ENCODE measurements at regions not wholly inside any gene's neighbourhood (a gene's known extent, or its start where the extent isn't known, plus 50 kb on each side); places are given as distances from the start of the nearest gene placed in this dataset.
"Not testable (repeated sequence)": the region's sequence is repeated elsewhere in the genome, so short reads cannot be mapped to it uniquely, and the experiment has no call there.

GRCh38 chr12:116450406-116450910, 108.7 kb upstream of the MAP1LC3B2 start:
- ChIA-PET POLR2A (no interaction called here), CTCF (no interaction called here)
- Histone ChIP-seq H3K27me3 (replicated peaks; ENCODE audit: control insufficient read depth, insufficient read depth, low read length) (no peaks in the 10 kb centered on the region), H3K36me3 (ENCODE audit: control insufficient read depth, insufficient read depth, low read length) (no peaks in the 10 kb centered on the region), H3K4me3 (ENCODE audit: low read depth, low read length) (no peak overlapping the region), H3K4me1 (peaks cover 6% of the 10 kb centered on the region; the same call in 1 of the 2 replicates), H3K9me3 (no peaks in the 10 kb centered on the region)
- Mint-ChIP-seq H3K9me3 (ENCODE audit: unreplicated experiment) (no peaks in the 10 kb centered on the region), H3K4me1 (ENCODE audit: low read depth, unreplicated experiment) (peaks cover 11% of the 10 kb centered on the region), H3K36me3 (ENCODE audit: insufficient read depth, unreplicated experiment) (peaks cover 5% of the 10 kb centered on the region), H3K4me3 (ENCODE audit: unreplicated experiment) (no peak overlapping the region), H3K27ac (ENCODE audit: unreplicated experiment) (no peak overlapping the region), H3K27me3 (ENCODE audit: insufficient read depth, unreplicated experiment) (no peaks in the 10 kb centered on the region)
- no peak for DNase-seq
- TF ChIP-seq, protein P1, sequence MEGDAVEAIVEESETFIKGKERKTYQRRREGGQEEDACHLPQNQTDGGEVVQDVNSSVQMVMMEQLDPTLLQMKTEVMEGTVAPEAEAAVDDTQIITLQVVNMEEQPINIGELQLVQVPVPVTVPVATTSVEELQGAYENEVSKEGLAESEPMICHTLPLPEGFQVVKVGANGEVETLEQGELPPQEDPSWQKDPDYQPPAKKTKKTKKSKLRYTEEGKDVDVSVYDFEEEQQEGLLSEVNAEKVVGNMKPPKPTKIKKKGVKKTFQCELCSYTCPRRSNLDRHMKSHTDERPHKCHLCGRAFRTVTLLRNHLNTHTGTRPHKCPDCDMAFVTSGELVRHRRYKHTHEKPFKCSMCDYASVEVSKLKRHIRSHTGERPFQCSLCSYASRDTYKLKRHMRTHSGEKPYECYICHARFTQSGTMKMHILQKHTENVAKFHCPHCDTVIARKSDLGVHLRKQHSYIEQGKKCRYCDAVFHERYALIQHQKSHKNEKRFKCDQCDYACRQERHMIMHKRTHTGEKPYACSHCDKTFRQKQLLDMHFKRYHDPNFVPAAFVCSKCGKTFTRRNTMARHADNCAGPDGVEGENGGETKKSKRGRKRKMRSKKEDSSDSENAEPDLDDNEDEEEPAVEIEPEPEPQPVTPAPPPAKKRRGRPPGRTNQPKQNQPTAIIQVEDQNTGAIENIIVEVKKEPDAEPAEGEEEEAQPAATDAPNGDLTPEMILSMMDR (IDR thresholded peaks at IDR 0.05; ENCODE audit: insufficient read depth in 1 of 2, low read depth in 1 of 2, low read length in 1 of 2, severe bottlenecking in 1 of 2, unreplicated experiment in 1 of 2): no peak
- no TSS peak for BruUV-seq (replicated peaks)
- intact Hi-C loops (cut with micrococcal nuclease; ENCODE audit: unreplicated experiment): no loop called here

DNA sequence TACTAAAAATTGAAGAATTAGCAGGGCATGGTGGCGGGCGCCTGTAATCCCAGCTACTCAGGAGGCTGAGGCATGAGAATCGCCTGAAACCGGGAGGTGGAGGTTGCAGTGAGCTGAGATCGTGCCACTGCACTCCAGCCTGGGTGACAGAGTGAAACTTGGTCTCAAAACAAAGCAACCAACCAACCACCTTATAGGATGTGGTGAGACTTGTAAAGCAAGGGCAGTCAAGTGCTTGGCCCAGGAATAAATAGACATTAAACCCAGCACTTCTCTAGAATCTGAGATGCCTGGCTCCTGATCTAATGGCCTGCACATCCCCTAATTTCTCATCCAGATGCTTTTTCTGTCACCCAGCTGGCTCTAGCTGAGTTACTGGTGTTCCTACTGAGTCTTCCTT, 106.2 kb upstream of the MAP1LC3B2 start:
- H3K4me1 ChIP-seq; H3K27me3 ChIP-seq (replicated peaks; ENCODE audit: control insufficient read depth, insufficient read depth, low read length); H3K36me3 Mint-ChIP-seq (ENCODE audit: insufficient read depth, unreplicated experiment); DNase-seq; H3K27me3 Mint-ChIP-seq (ENCODE audit: insufficient read depth, unreplicated experiment); H3K4me3 ChIP-seq (ENCODE audit: low read depth, low read length); H3K9me3 ChIP-seq; BruUV-seq (replicated peaks); CTCF ChIA-PET; intact Hi-C loops (cut with micrococcal nuclease; ENCODE audit: unreplicated experiment); H3K9me3 Mint-ChIP-seq (ENCODE audit: unreplicated experiment); H3K36me3 ChIP-seq (ENCODE audit: control insufficient read depth, insufficient read depth, low read length); POLR2A ChIA-PET; H3K27ac Mint-ChIP-seq (ENCODE audit: unreplicated experiment); H3K4me3 Mint-ChIP-seq (ENCODE audit: unreplicated experiment): not testable (repeated sequence)
- peaks cover 11% of the 10 kb centered on the region for H3K4me1 Mint-ChIP-seq (ENCODE audit: low read depth, unreplicated experiment)

- H3K4me1 Mint-ChIP-seq (ENCODE audit: low read depth, unreplicated experiment): peaks cover 11% of the 10 kb centered on the region
- H3K4me3 Mint-ChIP-seq (ENCODE audit: unreplicated experiment): no peak overlapping the region
- no peaks in the 10 kb centered on the region for H3K27me3 Mint-ChIP-seq (ENCODE audit: insufficient read depth, unreplicated experiment)
- no peak overlapping the region for H3K27ac Mint-ChIP-seq (ENCODE audit: unreplicated experiment)
- DNase-seq: no peak
- no peaks in the 10 kb centered on the region for H3K9me3 Mint-ChIP-seq (ENCODE audit: unreplicated experiment)
- Histone ChIP-seq H3K9me3 (no peaks in the 10 kb centered on the region), H3K36me3 (ENCODE audit: control insufficient read depth, insufficient read depth, low read length) (no peaks in the 10 kb centered on the region), H3K4me1 (peaks cover 6% of the 10 kb centered on the region; the same call in 1 of the 2 replicates), H3K4me3 (ENCODE audit: low read depth, low read length) (no peak overlapping the region), H3K27me3 (replicated peaks; ENCODE audit: control insufficient read depth, insufficient read depth, low read length) (no peaks in the 10 kb centered on the region)
- BruUV-seq (replicated peaks): no TSS peak
- TF ChIP-seq, protein P1 (IDR thresholded peaks at IDR 0.05; ENCODE audit: insufficient read depth in 1 of 2, low read depth in 1 of 2, low read length in 1 of 2, severe bottlenecking in 1 of 2, unreplicated experiment in 1 of 2): no peak
- POLR2A ChIA-PET: no interaction called here
- no peaks in the 10 kb centered on the region for H3K36me3 Mint-ChIP-seq (ENCODE audit: insufficient read depth, unreplicated experiment)
- CTCF ChIA-PET: no interaction called here
- intact Hi-C loops (cut with micrococcal nuclease; ENCODE audit: unreplicated experiment): no loop called here
Measured at GRCh38 chr12:116453631-116454030, 105.5 kb upstream of the MAP1LC3B2 start.

DNA sequence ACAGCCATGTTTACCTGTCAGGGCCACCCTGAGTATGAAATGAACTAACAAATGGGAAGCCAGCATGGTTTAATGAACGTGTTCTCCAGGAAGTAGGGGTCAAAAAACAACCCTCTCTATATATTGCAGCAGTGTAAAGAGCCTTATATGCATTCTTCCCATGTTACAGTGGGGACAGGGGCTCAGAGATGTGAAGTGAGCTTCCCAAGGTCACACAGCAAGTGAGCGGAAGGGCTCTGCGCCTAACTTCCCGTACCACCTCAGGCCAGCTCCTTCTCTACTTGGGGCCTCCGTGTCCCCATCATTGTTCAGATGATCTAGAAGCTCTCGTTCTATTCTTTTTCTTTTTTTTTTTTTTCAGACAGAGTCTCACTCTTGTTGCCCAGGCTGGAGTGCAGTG, 105.1 kb upstream of the MAP1LC3B2 start:
- POLR2A ChIA-PET: no interaction called here
- H3K4me3 ChIP-seq (ENCODE audit: low read depth, low read length): no peak overlapping the region

More for the DNA sequence above, 105.1 kb upstream of the MAP1LC3B2 start:
- Mint-ChIP-seq H3K27me3 (ENCODE audit: insufficient read depth, unreplicated experiment) (no peaks in the 10 kb centered on the region), H3K27ac (ENCODE audit: unreplicated experiment) (no peak overlapping the region), H3K4me1 (ENCODE audit: low read depth, unreplicated experiment) (peaks cover 11% of the 10 kb centered on the region), H3K4me3 (ENCODE audit: unreplicated experiment) (no peak overlapping the region), H3K36me3 (ENCODE audit: insufficient read depth, unreplicated experiment) (no peaks in the 10 kb centered on the region), H3K9me3 (ENCODE audit: unreplicated experiment) (no peaks in the 10 kb centered on the region)
- CTCF ChIA-PET: no interaction called here
- BruUV-seq (replicated peaks): no TSS peak
- Histone ChIP-seq H3K27me3 (replicated peaks; ENCODE audit: control insufficient read depth, insufficient read depth, low read length) (no peaks in the 10 kb centered on the region), H3K36me3 (ENCODE audit: control insufficient read depth, insufficient read depth, low read length) (no peaks in the 10 kb centered on the region), H3K9me3 (no peaks in the 10 kb centered on the region), H3K4me1 (peaks cover 1% of the 10 kb centered on the region; the same call in 1 of the 2 replicates)
- DNase-seq: no peak
- intact Hi-C loops (cut with micrococcal nuclease; ENCODE audit: unreplicated experiment): no loop called here
- TF ChIP-seq, protein P1 (IDR thresholded peaks at IDR 0.05; ENCODE audit: insufficient read depth in 1 of 2, low read depth in 1 of 2, low read length in 1 of 2, severe bottlenecking in 1 of 2, unreplicated experiment in 1 of 2): no peak
